ENCODE measurements at regions not wholly inside any gene's neighbourhood (a gene's known extent, or its start where the extent isn't known, plus 50 kb on each side); places are given as distances from the start of the nearest gene placed in this dataset.
"Not testable (repeated sequence)": the region's sequence is repeated elsewhere in the genome, so short reads cannot be mapped to it uniquely, and the experiment has no call there.

DNA sequence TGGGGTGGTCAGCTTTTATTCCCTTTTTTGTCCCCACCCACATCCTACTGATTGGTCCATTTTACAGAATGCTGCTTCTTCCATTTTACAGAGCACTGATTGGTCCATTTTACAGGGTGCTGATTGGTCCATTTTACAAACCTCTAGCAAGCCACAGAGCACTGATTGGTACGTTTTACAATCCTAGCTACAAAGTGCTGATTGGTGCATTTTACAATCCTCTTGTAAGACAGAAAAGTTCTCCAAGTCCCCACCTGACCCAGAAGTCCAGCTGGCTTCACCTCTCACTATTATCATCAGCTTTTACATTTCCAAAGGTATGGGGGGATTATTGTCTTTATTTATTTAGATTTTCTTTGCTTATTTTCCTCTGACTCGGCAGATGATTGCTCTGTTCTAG lies 390.4 kb upstream of the STXBP6 start:
- not testable (repeated sequence) for DNase-seq (ENCODE audit: low spot score); FAIRE-seq

DNA sequence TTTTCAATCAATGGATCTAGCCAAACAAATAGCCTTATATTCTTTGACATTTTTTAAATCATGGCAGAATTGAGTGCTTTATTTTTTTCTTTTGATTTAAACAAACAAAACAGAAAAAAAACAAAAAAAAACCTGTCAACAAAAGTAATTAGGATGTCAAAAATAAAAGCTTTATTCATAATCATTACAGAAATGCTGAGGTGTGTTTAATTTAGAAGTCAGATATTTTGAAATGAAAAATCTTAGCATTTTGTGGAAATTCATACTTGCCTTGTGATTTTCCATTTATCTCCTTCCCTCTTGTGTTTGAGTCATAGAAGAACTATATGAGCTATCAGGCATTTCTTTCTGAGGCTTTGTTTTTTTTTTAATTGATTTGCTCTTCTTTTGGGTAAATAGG lies 387.0 kb upstream of the STXBP6 start:
- FAIRE-seq (no peak), DNase-seq (ENCODE audit: low spot score) (no peak)

DNA sequence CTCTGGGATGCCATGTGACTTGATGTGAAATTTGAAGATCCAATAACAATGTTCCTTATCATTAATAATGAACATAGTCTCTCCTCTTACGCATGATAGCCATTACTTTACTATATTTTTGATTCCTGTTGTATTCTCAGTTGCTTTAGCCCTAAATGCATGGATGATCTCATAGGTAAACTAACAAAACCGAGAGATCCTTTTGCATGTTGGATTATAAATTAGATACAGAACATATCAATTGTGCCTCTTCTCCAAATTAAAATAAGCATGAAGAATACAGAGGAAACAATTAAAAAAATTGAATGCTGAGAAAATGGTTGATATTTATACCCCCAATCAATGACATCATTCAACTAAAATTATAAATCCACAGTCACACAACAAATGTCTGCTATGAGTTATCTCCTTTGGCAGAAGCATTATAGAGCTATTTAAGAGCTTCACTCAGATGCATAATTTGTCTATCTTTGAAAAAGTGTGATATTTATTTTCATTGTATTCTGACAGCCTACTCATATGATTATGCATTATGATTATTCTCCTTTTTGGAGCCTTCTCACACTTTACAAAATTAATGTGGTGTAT lies 386.4 kb upstream of the STXBP6 start:
- DNase-seq (ENCODE audit: low spot score) = no peak
- FAIRE-seq = no peak

DNA sequence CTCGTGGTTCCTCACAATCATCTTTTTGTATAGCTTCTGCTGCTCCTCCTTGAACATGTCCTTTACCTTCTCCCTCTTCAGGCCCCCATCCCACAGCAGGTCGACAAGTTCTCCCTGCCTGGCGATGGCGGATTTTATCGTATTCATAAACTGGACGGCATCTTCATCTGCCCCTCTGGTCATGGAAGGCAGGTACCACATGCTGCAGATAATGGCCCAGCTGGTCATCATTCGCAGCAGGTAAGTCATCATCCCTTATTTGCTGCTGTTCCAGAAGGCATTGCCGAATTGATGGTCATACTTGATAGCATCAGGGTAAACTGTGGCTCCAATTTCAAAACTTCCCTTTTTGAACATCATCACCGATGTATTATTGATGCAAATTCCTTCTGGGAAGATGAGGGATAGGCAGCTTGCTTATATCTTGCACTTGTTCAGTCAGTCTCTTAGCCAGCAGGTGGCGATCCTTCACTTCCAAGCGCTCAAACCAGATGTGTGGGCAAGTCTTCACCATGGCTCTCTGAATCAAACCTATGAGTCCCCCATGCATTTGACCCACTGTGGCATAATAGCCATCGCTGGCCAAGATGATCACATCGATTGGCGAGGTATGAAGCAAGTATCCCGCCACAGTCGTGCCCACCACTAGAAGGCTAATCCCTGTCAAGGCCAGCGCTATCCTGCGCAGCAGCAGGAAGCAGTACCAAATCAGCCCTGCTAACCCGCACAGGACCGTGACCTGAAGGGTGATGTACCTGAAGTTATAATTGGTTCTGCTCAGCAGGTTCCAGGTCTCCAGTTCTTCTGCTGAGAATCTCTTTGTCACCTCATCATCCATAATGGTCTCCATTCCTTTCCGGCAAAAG lies 381.5 kb upstream of the STXBP6 start:
- FAIRE-seq = no peak
- DNase-seq (ENCODE audit: low spot score) = no peak

DNA sequence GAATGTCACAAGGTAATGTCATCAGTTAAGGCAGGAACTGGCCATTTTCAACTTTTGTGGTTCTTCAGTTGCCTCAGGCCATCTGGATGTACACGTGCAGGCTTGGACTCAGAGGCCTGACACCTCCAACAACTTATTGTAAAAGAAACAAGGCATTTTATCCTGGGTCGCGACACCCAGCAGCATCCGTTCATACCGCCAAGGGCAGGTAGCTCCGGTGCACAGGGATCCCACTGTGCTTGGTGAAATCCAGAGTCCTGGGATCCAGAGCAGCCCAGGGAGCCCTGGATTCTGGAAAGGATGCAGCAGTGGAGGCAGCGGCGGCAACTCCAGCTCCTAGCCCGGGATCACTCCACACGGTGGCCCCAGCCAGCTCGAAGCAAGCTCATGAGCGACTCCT lies 380.9 kb upstream of the STXBP6 start:
- FAIRE-seq = no peak
- no peak for DNase-seq (ENCODE audit: low spot score)

DNA sequence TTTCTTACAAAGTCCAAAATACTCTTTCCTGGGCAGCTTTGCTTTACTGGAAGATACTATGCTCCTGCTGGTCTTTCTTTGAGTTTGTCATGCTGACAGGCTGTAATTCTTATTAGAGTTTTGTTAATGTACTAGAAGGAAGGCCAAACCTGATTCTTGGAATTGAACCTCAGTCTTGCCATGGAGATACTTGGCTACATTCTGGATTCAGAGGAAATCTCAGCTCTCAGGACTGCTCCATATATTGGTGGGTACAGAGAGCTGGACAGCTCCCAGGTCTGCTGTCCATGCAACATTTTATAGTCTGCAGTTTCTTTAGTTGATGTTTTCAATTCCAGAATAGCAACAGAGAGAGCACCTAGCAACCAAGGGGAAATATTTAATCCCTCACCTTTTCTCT lies 363.1 kb upstream of the STXBP6 start:
- DNase-seq (ENCODE audit: low spot score) (no peak), FAIRE-seq (no peak)

DNA sequence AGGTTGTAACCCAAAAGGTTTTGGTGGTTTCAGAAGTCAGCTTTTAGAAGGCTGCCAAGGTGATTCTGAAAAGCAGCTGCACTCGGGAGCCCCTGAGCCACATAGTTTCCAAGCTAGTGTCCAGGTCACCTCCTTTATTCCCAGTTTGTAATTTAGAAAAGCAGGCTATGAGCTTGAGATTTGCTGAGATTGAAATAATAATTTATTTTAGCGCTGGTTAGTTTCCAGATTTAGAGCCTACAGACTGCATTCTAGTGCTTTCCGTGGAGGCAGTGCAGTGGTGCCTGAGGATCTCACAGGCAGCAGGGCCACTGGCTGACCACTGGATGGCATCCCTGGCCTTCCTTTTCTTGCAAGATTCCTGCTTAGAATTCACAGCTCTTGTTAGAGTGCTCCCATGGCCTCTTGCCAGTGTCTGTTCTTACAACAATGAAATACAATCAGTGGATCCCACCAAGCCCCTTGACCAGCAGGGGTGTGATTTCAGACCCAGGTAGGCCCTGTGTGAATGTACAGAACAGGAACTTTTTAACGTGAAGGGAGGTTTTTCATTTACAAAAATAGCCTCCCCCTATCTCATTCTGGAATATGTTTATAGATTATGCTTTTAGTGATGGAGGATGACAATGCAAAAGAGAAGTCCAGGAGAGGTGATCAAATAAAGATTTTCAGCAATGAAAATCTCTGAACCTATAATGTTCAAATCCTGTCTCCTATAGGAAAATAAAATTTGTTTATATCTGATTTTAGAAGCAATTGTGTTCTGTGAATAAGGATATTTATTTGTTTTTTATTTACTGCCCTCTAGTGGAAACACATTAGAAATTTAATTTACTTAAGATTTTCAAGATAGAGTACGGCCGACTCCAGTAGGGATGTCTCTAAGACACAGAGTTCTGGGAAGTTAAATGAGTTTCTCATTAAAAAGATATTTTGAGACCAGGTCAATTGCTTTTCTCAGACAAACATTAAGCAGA lies 362.1 kb upstream of the STXBP6 start:
- no peak for FAIRE-seq
- DNase-seq (ENCODE audit: low spot score) = no peak

DNA sequence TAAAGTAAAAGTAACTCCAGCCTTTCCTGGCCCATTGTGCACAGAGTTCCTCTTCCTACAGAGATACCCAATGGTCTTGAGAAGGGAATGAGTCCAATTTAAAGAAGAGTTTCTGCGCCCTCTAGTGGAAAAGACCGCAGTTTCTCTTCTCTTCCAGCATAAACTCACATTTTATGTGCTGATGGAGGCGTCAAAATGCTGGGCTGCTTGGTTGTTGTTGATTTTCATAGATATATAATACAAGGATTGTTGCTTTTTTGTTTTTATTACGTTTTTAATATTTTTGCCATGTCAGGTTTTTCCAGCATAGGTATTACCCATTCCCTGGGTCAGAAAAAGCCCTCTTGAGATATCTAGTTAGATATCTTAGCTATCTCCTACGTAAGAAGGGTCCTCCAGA lies 356.9 kb upstream of the STXBP6 start:
- no peak for FAIRE-seq
- no peak for DNase-seq (ENCODE audit: low spot score)

DNA sequence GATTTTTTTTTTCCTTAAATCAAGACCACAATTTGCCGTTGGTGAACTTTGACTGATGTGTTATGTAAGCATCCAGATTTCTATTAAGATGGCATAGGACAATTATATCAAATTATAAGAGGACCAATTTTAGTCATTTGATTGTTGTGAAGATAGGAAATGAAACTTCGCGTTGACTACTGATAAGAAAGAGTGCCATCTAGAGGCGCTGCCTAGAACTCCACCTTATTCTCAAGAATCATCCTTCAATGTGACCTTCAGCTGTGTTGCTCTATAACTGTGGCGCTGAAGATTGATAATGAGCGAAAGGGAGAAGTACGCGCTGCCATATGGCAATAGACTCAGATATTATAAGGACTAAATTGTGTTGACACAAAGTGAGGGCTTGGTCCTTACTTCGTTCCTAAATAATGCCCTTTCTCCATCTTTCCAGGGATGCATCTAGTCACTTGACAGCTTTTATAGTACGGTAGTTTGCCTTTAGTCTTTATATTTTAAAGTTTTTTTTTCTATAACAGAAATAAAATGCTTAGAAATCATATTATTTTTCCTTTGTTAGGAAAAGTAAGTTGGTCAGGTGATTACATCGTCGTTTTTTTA lies 350.8 kb upstream of the STXBP6 start:
- peak; percentile 9 for DNase-seq (ENCODE audit: low spot score)

DNA sequence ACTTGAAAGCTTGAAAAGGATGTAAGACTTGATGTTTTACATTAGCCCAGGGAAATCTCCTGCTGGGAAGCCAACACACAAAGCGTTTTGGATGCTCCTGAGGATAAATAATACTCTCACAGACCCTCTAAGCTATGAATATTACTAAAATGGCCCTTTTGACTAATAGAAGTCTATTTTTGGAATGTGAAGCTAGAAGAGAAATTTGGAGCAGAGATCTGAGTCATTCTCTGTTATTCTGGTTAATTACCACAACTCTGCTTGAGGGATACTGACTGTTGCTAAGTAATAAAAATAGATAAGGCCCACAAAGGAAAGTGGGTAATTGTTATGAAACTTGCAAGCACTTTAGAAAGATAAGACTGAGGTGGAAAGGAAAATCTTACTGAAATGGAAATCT lies 346.2 kb upstream of the STXBP6 start:
- no peak for FAIRE-seq

More for the DNA sequence above, 350.8 kb upstream of the STXBP6 start:
- no peak for FAIRE-seq

DNA sequence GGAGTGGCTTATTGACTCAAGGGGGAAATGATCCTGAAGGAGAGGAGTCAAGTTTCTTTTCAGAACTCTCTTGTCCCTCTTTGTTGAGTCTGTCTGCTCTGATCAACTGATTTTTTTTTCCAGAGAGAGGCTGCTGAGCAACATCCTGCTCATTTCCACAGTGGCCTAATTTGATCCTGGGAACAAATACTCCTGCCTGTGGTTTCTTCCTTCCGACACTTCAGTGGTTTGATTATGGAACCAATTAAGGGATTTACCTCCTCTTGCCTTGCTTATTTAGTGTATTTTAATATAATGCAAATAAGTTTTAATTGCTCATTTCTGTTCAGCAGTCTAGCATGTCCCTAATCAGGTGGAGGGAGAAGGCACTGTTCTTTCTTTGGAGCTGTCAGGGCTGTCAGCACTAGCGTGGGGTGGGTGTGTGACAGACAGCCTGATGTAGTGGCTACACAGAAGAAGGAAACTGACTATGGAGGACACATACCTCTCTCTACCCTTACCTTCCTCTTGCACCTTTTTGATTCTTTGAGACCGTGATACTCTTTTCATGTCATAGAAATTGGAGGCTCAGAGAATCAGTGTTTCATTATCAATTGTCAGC lies 344.9 kb upstream of the STXBP6 start:
- DNase-seq (ENCODE audit: low spot score) (no peak), FAIRE-seq (no peak)

More for the DNA sequence above, 346.2 kb upstream of the STXBP6 start:
- DNase-seq (ENCODE audit: low spot score) = no peak

DNA sequence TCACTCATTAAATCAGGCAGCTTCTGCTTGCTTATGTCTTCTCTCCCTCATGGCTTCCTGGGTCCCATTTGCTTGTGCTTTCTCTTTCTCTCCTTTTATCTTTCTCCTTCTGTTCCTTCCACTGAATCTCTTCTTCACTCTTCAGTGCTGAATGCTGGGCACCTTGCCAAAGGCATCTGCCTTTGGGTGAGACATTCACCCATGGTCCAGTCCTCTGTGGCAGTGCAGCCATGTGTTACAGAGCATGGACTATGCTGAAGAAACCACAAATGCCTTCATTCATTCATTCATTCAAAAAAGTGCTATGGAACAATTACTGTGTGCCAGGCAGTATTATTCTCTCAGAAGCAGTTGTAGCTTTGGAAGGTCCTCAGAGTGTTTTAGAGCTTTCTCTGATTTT lies 344.4 kb upstream of the STXBP6 start:
- FAIRE-seq (no peak), DNase-seq (ENCODE audit: low spot score) (no peak)

DNA sequence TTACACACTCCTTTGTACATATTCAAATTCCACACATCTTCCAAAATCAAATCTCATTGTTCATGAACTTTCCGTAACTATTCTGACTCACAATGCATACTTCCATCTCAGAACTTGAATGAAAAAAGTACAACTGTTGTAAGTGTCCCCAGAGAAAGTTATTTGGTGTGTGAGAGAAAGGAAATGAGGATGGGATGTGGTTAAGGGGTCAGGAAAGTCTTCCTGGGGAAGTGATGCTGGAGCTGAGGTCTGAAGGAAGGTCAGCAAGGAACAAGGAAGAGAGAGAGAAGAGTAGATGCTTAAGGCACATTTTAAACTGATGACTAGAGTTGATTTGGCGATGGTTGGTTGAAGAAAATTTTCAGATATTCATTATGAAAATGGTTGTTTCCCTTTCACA lies 340.0 kb upstream of the STXBP6 start:
- FAIRE-seq = no peak

DNA sequence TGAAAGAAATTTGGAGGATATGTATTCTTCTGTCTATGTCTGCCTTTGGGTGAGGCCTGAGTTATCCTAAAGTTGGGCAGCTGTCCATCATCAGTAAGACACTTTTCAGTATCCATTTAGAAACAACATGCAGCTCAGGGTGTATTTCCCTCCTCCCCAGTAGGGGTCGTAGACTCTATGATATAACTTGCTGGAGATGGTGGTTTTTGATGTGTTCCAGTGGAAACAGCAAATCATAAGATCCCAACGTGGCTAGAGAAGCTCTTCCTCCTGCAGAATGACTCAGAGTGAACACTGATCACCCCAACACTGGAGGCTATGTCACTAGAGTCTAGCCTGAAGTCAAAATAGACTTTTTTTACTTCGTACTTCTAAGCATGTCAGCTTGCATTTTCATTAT lies 331.6 kb upstream of the STXBP6 start:
- FAIRE-seq (no peak), DNase-seq (ENCODE audit: low spot score) (no peak)

More for the DNA sequence above, 340.0 kb upstream of the STXBP6 start:
- DNase-seq (ENCODE audit: low spot score) = no peak

DNA sequence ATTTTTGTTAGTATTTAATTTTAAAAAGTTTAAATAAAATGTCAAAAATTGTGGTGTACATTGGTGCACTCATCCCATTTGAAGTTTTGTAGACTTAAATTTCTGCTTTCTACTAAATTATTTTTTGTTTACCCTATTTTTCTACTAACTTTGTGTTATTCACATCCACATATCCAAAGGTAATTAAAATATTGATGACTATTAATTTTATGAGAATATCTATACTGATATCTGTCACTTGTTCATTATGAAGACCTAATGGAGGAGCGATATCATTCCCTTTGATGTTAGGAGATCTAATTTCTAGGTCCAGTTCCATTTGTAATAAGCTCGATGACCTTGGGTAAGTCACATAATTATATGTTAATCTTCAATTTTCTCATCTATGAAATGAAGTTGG lies 325.7 kb upstream of the STXBP6 start:
- no peak for DNase-seq (ENCODE audit: low spot score)
- no peak for FAIRE-seq

DNA sequence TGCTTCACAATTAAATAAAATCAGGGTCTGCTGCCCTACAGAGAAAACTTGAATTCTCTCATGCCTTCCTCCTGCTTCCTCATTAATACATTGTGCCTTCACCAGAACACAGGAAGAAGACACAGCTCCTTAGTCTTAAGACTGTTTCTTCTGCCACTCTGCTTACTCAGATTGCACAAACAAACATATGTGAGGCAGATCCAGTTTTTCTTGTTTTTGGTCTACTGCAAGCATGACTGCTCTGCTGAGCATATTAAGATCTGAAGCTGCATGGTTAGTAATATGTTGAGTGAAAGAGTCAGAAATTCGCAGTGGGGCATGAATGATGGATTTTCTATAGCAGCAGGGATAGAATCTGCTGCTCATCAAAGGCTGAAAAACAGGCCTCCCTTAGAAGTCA lies 321.1 kb upstream of the STXBP6 start:
- no peak for FAIRE-seq
- DNase-seq (ENCODE audit: low spot score) = no peak

DNA sequence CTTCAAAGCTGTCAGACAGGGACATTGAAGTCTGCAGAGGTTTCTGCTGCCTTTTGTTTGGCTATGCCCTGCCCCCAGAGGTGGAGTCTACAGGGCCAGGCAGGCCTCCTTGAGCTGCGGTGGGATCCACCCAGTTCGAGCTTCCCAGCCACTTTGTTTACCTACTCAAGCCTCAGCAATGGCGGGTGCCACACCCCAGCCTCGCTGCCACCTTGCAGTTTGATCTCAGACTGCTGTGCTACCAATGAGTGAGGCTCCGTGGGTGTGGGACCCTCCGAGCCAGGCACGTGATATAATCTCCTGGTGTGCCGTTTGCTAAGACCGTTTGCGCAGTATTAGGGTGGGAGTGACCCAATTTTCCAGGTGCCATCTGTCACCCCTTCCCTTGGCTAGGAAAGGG lies 320.1 kb upstream of the STXBP6 start:
- not testable (repeated sequence) for FAIRE-seq; DNase-seq (ENCODE audit: low spot score)

DNA sequence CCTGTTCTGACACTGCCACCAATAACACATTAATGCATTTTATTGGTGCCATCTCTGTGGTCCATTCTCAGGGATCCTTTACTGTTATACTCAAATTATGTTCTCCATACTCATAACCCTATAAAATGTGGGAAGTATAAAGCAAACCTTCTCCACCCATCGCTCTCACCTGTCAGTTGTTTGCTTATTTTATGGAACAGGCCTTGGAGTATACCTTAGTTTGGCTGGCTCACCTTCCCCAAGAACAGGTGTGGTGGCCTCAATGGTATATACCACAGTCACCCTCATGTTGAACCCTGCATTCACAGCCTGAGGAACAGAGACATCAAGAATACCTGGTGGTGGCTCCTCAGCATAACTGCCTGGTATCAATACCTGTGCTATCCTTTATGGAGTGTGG lies 308.4 kb upstream of the STXBP6 start:
- DNase-seq (ENCODE audit: low spot score) (no peak), FAIRE-seq (no peak)

DNA sequence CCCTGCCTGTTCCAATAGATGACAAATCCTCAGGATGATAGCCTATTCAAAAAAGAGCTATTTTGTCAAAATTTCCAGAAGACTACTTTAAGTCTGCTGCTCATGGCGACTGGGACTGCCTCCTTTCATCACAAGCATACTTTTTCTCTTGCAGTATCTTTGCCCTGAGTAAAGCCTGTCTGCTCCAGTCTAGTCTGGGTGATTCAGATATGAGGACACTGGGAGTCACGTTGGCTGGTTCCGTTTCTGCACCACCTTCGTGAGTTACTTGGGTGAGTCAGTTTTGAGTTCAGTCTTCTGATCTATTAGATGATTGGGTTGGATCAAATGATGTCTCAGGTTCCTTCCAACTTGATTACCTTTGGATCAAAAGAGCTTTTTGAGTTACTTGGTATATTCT lies 301.3 kb upstream of the STXBP6 start:
- FAIRE-seq (no peak), DNase-seq (ENCODE audit: low spot score) (no peak)

DNA sequence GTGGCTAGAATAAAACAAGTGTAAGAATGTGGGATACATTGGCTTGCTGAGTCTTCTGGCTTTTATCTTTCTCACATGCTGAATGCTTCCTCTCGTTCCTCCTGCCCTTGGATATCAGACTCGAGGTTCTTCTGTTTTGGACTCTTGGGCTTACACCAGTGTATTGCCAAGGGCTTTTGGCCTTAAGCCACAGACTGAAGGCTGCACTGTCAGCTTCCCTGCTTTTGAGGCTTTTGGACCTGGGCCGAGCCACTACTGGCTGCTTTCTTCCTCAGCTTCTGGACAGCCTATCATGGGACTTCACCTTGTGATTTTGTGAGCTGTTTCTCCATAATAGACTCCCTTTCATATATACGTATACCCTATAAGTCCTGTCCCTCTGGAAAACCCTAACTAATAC lies 300.9 kb upstream of the STXBP6 start:
- FAIRE-seq = no peak
- no peak for DNase-seq (ENCODE audit: low spot score)

DNA sequence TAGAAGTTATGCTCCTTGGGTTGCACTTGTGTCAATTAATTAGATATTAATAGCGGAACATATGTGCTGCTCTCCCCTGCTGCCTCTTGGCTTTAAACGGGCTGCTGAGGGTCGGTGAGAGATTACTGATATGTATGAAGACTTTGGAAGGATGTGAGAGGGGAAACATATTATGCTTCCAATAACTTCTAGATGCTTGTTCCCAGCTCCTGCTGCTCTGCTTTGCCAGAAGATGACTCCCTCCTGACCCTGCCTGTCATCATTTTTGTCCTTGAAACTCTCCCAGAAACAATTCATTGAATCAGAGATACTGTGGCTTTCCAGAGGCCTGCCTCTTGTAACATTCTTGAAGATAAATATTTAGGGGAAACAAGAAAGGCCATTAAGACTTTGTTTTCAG lies 300.1 kb upstream of the STXBP6 start:
- DNase-seq (ENCODE audit: low spot score) (no peak), FAIRE-seq (no peak)
